HuH-7.5 (cell line): ENCODE measurements at regions not wholly inside any gene's neighbourhood (a gene's known extent, or its start where the extent isn't known, plus 50 kb on each side); places are given as distances from the start of the nearest gene placed in this dataset.

ENCODE experiments used
- DNase-seq: peaks from one replicate; pipeline ENCODE4 v3.0.0; 2011; ENCODE audit warnings: low spot score

- DNase-seq, result no peak
Observed at GRCh38 chr20:61050336-61050890, 201.6 kb upstream of the CDH4 start.

GRCh38 chr20:61052195-61052750 is 199.8 kb upstream of the CDH4 start:
- DNase-seq, result no peak

- no peak for DNase-seq
Observed at GRCh38 chr20:61052776-61053442, 199.2 kb upstream of the CDH4 start.

- DNase-seq, result no peak
Observed at GRCh38 chr20:61053487-61053886, 198.6 kb upstream of the CDH4 start.

- DNase-seq, result no peak
Observed at GRCh38 chr20:61053889-61054288, 198.2 kb upstream of the CDH4 start.

- no peak for DNase-seq
Observed at GRCh38 chr20:61054411-61054810, 197.7 kb upstream of the CDH4 start.

GRCh38 chr20:61055180-61056010 is 196.7 kb upstream of the CDH4 start:
- no peak for DNase-seq

GRCh38 chr20:61056116-61056515 is 195.9 kb upstream of the CDH4 start:
- no peak for DNase-seq

GRCh38 chr20:61056627-61057442 is 195.2 kb upstream of the CDH4 start:
- DNase-seq, result no peak

GRCh38 chr20:61057443-61058121 is 194.5 kb upstream of the CDH4 start:
- no peak for DNase-seq

- DNase-seq, result no peak
Observed at GRCh38 chr20:61061981-61062380, 190.1 kb upstream of the CDH4 start.

- no peak for DNase-seq
Observed at GRCh38 chr20:61065853-61066252, 186.2 kb upstream of the CDH4 start.

GRCh38 chr20:61066526-61066925 is 185.5 kb upstream of the CDH4 start:
- no peak for DNase-seq

GRCh38 chr20:61067221-61067620 is 184.8 kb upstream of the CDH4 start:
- no peak for DNase-seq

GRCh38 chr20:61072398-61072797 is 179.7 kb upstream of the CDH4 start:
- no peak for DNase-seq

GRCh38 chr20:61073376-61073775 is 178.7 kb upstream of the CDH4 start:
- no peak for DNase-seq

GRCh38 chr20:61082720-61083119 is 169.3 kb upstream of the CDH4 start:
- DNase-seq, result no peak

GRCh38 chr20:61083431-61083830 is 168.6 kb upstream of the CDH4 start:
- no peak for DNase-seq

GRCh38 chr20:61086031-61086430 is 166.0 kb upstream of the CDH4 start:
- no peak for DNase-seq

GRCh38 chr20:61090541-61090940 is 161.5 kb upstream of the CDH4 start:
- no peak for DNase-seq

GRCh38 chr20:61092251-61092650 is 159.8 kb upstream of the CDH4 start:
- no peak for DNase-seq

- DNase-seq, result no peak
Observed at GRCh38 chr20:61094581-61094980, 157.5 kb upstream of the CDH4 start.
